Ovary (tissue), 3 donors: ENCODE measurements at regions not wholly inside any gene's neighbourhood (a gene's known extent, or its start where the extent isn't known, plus 50 kb on each side); places are given as distances from the start of the nearest gene placed in this dataset.

Source experiments
- EP300 ChIP-seq: sonication (generic); formaldehyde crosslinking; IDR thresholded peaks from one replicate; pipeline ENCODE4 v1.6.1; 2017; ENCODE audit warnings: antibody characterized with exemption
- POLR2A ChIP-seq: fragments of 450-650 bp; IDR thresholded peaks from one replicate; pipeline ENCODE4 v1.6.1; 2017; ENCODE audit warnings: antibody characterized with exemption, mild to moderate bottlenecking, moderate library complexity
- TF ChIP-seq, protein P1 (sequence below), 3 donors: fragments of 450-650 bp in 2 of 3; fragments of 200-600 bp in 1 of 3; IDR thresholded peaks; one replicate each; pipeline versions ENCODE4 v1.5.1 to v1.8.0; 2016 to 2022; ENCODE audit warnings: antibody characterized with exemption in 3 of 3, mild to moderate bottlenecking in 1 of 3
- donor health status: DM: no; HTN: no; CAD: no.

- TF ChIP-seq, protein P1, sequence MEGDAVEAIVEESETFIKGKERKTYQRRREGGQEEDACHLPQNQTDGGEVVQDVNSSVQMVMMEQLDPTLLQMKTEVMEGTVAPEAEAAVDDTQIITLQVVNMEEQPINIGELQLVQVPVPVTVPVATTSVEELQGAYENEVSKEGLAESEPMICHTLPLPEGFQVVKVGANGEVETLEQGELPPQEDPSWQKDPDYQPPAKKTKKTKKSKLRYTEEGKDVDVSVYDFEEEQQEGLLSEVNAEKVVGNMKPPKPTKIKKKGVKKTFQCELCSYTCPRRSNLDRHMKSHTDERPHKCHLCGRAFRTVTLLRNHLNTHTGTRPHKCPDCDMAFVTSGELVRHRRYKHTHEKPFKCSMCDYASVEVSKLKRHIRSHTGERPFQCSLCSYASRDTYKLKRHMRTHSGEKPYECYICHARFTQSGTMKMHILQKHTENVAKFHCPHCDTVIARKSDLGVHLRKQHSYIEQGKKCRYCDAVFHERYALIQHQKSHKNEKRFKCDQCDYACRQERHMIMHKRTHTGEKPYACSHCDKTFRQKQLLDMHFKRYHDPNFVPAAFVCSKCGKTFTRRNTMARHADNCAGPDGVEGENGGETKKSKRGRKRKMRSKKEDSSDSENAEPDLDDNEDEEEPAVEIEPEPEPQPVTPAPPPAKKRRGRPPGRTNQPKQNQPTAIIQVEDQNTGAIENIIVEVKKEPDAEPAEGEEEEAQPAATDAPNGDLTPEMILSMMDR (IDR thresholded peaks at IDR 0.05) = no peak
- no peak for TF ChIP-seq POLR2A
- TF ChIP-seq EP300 = no peak
Measured at GRCh38 chr6:22681761-22682160, 112.4 kb downstream of the HDGFL1 start.
